ENCODE measurements at regions not wholly inside any gene's neighbourhood (a gene's known extent, or its start where the extent isn't known, plus 50 kb on each side); places are given as distances from the start of the nearest gene placed in this dataset.

- TF ChIP-seq, protein P1, sequence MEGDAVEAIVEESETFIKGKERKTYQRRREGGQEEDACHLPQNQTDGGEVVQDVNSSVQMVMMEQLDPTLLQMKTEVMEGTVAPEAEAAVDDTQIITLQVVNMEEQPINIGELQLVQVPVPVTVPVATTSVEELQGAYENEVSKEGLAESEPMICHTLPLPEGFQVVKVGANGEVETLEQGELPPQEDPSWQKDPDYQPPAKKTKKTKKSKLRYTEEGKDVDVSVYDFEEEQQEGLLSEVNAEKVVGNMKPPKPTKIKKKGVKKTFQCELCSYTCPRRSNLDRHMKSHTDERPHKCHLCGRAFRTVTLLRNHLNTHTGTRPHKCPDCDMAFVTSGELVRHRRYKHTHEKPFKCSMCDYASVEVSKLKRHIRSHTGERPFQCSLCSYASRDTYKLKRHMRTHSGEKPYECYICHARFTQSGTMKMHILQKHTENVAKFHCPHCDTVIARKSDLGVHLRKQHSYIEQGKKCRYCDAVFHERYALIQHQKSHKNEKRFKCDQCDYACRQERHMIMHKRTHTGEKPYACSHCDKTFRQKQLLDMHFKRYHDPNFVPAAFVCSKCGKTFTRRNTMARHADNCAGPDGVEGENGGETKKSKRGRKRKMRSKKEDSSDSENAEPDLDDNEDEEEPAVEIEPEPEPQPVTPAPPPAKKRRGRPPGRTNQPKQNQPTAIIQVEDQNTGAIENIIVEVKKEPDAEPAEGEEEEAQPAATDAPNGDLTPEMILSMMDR (IDR thresholded peaks at IDR 0.05) = no peak
- TF ChIP-seq POLR2A (IDR thresholded peaks at IDR 0.05) = no peak
These were observed 113.4 kb upstream of the TAS2R1 start for GRCh38 chr5:9743507-9743906.

All from right lobe of liver (tissue), 4 donors.